Gastrocnemius medialis (tissue), 4 donors: ENCODE measurements at regions not wholly inside any gene's neighbourhood (a gene's known extent, or its start where the extent isn't known, plus 50 kb on each side); places are given as distances from the start of the nearest gene placed in this dataset.

Experiments
- ATAC-seq, 2 donors: fragments of 150-250 bp; one replicate each; pipeline ENCODE4 v1.9.1; 2016
- DNase-seq, 2 donors: peaks; one replicate each; pipeline ENCODE4 v3.0.0-alpha.2; 2019
- H3K27ac ChIP-seq, 4 donors: fragments of 200-600 bp; sonication (generic); 1 replicate in 1 of 4; 2 replicates in 3 of 4; pipeline ENCODE4 v1.5.1; 2016 to 2018; ENCODE audit warnings: mild to moderate bottlenecking in 2 of 4, moderate library complexity in 1 of 4
- H3K27me3 ChIP-seq, 3 donors: fragments of 200-600 bp; sonication (generic) in 2 of 3; 1 replicate in 1 of 3; 2 replicates in 2 of 3; pipeline versions ENCODE4 v1.5.1 to v1.6.0; 2016 to 2019; ENCODE audit warnings: mild to moderate bottlenecking in 1 of 3, moderate library complexity in 1 of 3
- H3K36me3 ChIP-seq, 2 donors: fragments of 200-600 bp; sonication (generic) in 1 of 2; one replicate each; pipeline ENCODE4 v1.5.1; 2017 to 2018
- H3K4me1 ChIP-seq, 2 donors: fragments of 200-600 bp; sonication (generic) in 1 of 2; one replicate each; pipeline ENCODE4 v1.5.1; 2016 to 2017; ENCODE audit warnings: mild to moderate bottlenecking in 2 of 2
- H3K4me3 ChIP-seq, 4 donors: fragments of 200-600 bp; sonication (generic) in 3 of 4; 1 replicate in 1 of 4; 2 replicates in 3 of 4; pipeline ENCODE4 v1.5.1; 2016 to 2019; ENCODE audit warnings: mild to moderate bottlenecking in 2 of 4
- H3K9me3 ChIP-seq, 3 donors: fragments of 200-600 bp; sonication (generic) in 2 of 3; 1 replicate in 1 of 3; 2 replicates in 2 of 3; pipeline ENCODE4 v1.5.1; 2016 to 2019
- CTCF ChIP-seq, 5 experiments: fragments of 450-650 bp in 3 of 5; fragments of 200-600 bp in 2 of 5; sonication (generic) in 2 of 5; IDR thresholded peaks in 4 of 5; conservative IDR thresholded peaks in 1 of 5; 1 replicate in 4 of 5; 2 replicates in 1 of 5; pipeline ENCODE4 v1.5.1; 2016 to 2019; ENCODE audit warnings: antibody characterized with exemption in 5 of 5, mild to moderate bottlenecking in 3 of 5, moderate library complexity in 3 of 5
- POLR2A ChIP-seq, 2 donors: fragments of 450-650 bp; IDR thresholded peaks; one replicate each; pipeline ENCODE4 v1.6.1; 2017; ENCODE audit warnings: antibody characterized with exemption in 2 of 2, mild to moderate bottlenecking in 2 of 2, moderate library complexity in 2 of 2
- in situ Hi-C, 4 donors: fragments of 200-750 bp; cut with MboI; loops; one replicate each; pipeline versions ENCODE4 v1.15.0 to v1.8.0; 2017; ENCODE audit warnings: low sequenced_read_pairs in 4 of 4
- intact Hi-C: fragments of 100-400 bp; cut with DNase I; formaldehyde crosslinking; loops from one replicate; pipeline ENCODE4 v1.15.1; 2023; ENCODE audit warnings: low total_unique reads

- H3K36me3 ChIP-seq = no peaks in the 10 kb centered on the region
- DNase-seq (no peak), ATAC-seq (no peak)
- TF ChIP-seq CTCF (IDR thresholded peaks at IDR 0.05 in 4 of 5, conservative IDR thresholded peaks at IDR 0.05 in 1 of 5) (no peak), POLR2A (IDR thresholded peaks at IDR 0.05) (no peak)
- intact Hi-C loops = no loop called here
- H3K27me3 ChIP-seq = no peaks in the 10 kb centered on the region
- no peaks in the 10 kb centered on the region for H3K4me1 ChIP-seq
- no peak overlapping the region for H3K27ac ChIP-seq
- in situ Hi-C loops = no loop called here
- no peak overlapping the region for H3K4me3 ChIP-seq
- no peaks in the 10 kb centered on the region for H3K9me3 ChIP-seq
These were observed 405.9 kb upstream of the MAGEB16 start for GRCh38 chrX:35392232-35392631.

GRCh38 chrX:35406386-35406785, 391.8 kb upstream of the MAGEB16 start:
- no peak overlapping the region for H3K4me3 ChIP-seq
- no peak for ATAC-seq
- no peaks in the 10 kb centered on the region for H3K9me3 ChIP-seq
- H3K4me1 ChIP-seq = no peaks in the 10 kb centered on the region
- in situ Hi-C loops = no loop called here
- no peak overlapping the region for H3K27ac ChIP-seq
- DNase-seq = no peak
- no peaks in the 10 kb centered on the region for H3K36me3 ChIP-seq
- no peaks in the 10 kb centered on the region for H3K27me3 ChIP-seq
- TF ChIP-seq CTCF (IDR thresholded peaks at IDR 0.05 in 4 of 5, conservative IDR thresholded peaks at IDR 0.05 in 1 of 5) (no peak), POLR2A (IDR thresholded peaks at IDR 0.05) (no peak)
- intact Hi-C loops = no loop called here

GRCh38 chrX:35416782-35417181, 381.4 kb upstream of the MAGEB16 start:
- no peaks in the 10 kb centered on the region for H3K4me1 ChIP-seq
- no peaks in the 10 kb centered on the region for H3K36me3 ChIP-seq
- H3K9me3 ChIP-seq = no peaks in the 10 kb centered on the region
- no peak overlapping the region for H3K4me3 ChIP-seq
- H3K27me3 ChIP-seq = no peaks in the 10 kb centered on the region
- no peak for TF ChIP-seq CTCF (IDR thresholded peaks at IDR 0.05 in 4 of 5, conservative IDR thresholded peaks at IDR 0.05 in 1 of 5)
- TF ChIP-seq POLR2A (IDR thresholded peaks at IDR 0.05) = no peak
- in situ Hi-C loops = no loop called here
- no peak overlapping the region for H3K27ac ChIP-seq
- intact Hi-C loops = no loop called here
- DNase-seq (no peak), ATAC-seq (no peak)

- intact Hi-C loops = no loop called here
- Histone ChIP-seq H3K27me3 (no peaks in the 10 kb centered on the region), H3K4me1 (no peaks in the 10 kb centered on the region), H3K9me3 (no peaks in the 10 kb centered on the region), H3K36me3 (no peaks in the 10 kb centered on the region), H3K27ac (no peak overlapping the region), H3K4me3 (no peak overlapping the region)
- in situ Hi-C loops = no loop called here
- DNase-seq (no peak), ATAC-seq (no peak)
- TF ChIP-seq POLR2A (IDR thresholded peaks at IDR 0.05) (no peak), CTCF (IDR thresholded peaks at IDR 0.05 in 4 of 5, conservative IDR thresholded peaks at IDR 0.05 in 1 of 5) (no peak)
These were observed 366.1 kb upstream of the MAGEB16 start for GRCh38 chrX:35432056-35432455.

- no peaks in the 10 kb centered on the region for H3K36me3 ChIP-seq
- ATAC-seq (no peak), DNase-seq (no peak)
- H3K4me3 ChIP-seq = no peak overlapping the region
- H3K27me3 ChIP-seq = no peaks in the 10 kb centered on the region
- in situ Hi-C loops (no loop called here), intact Hi-C loops (no loop called here)
- H3K4me1 ChIP-seq = no peaks in the 10 kb centered on the region
- no peak for TF ChIP-seq POLR2A (IDR thresholded peaks at IDR 0.05)
- no peak for TF ChIP-seq CTCF (IDR thresholded peaks at IDR 0.05 in 4 of 5, conservative IDR thresholded peaks at IDR 0.05 in 1 of 5)
- H3K9me3 ChIP-seq = no peaks in the 10 kb centered on the region
- H3K27ac ChIP-seq = no peak overlapping the region
These were observed 359.0 kb upstream of the MAGEB16 start for GRCh38 chrX:35439034-35439660.
